ENCODE measurements at regions not wholly inside any gene's neighbourhood (a gene's known extent, or its start where the extent isn't known, plus 50 kb on each side); places are given as distances from the start of the nearest gene placed in this dataset.
A peak's percentile ranks its signal among the peaks of the same experiment; 100 is the strongest.

- Histone ChIP-seq H3K9ac (ENCODE audit: low read length) (no peak overlapping the region), H3K36me3 (ENCODE audit: low read depth, low read length) (no peaks in the 10 kb centered on the region), H3K79me2 (ENCODE audit: low read length) (no peaks in the 10 kb centered on the region), H3K9me2 (replicated peaks; ENCODE audit: low read length) (no peaks in the 10 kb centered on the region), H3K27me3 (ENCODE audit: low read length) (no peaks in the 10 kb centered on the region), H2AFZ (ENCODE audit: low read length) (no peak overlapping the region), H3K9me3 (ENCODE audit: low read length) (peaks cover 48% of the 10 kb centered on the region), H3K4me3 (ENCODE audit: low read length) (no peak overlapping the region), H3F3A (ENCODE audit: low read length, unreplicated experiment) (no peaks in the 10 kb centered on the region), H3K27ac (ENCODE audit: low read length) (no peak overlapping the region), H3K4me1 (ENCODE audit: insufficient read depth, low read length) (no peaks in the 10 kb centered on the region), H4K20me1 (ENCODE audit: low read length) (no peaks in the 10 kb centered on the region), H3K4me2 (ENCODE audit: low read length) (no peak overlapping the region)
- ChIA-PET POLR2A (ENCODE audit: unreplicated experiment) (no interaction called here), CTCF (no interaction called here)
- intact Hi-C loops (cut with micrococcal nuclease): no loop called here
- ATAC-seq (no peak), DNase-seq (no peak)
- TF ChIP-seq EZH2phosphoT487 (IDR thresholded peaks at IDR 0.05; ENCODE audit: borderline replicate concordance, low read length): no peak
- TF ChIP-seq EZH2 (IDR thresholded peaks at IDR 0.05; ENCODE audit: low read length, unreplicated experiment): no peak
- TF ChIP-seq CTCF (conservative IDR thresholded peaks at IDR 0.05; ENCODE audit: low read depth, low read length): no peak
- no TSS peak for BruUV-seq (replicated peaks)
Observed at GRCh38 chr11:82176365-82176764, 557.3 kb downstream of the FAM181B start.

GRCh38 chr11:82174610-82175009 is 559.1 kb downstream of the FAM181B start:
- DNase-seq (no peak), ATAC-seq (no peak)
- H3K4me1 ChIP-seq (ENCODE audit: insufficient read depth, low read length): no peaks in the 10 kb centered on the region
- no peak overlapping the region for H3K4me2 ChIP-seq (ENCODE audit: low read length)
- no peaks in the 10 kb centered on the region for H3K79me2 ChIP-seq (ENCODE audit: low read length)
- H3K36me3 ChIP-seq (ENCODE audit: low read depth, low read length): no peaks in the 10 kb centered on the region
- H2AFZ ChIP-seq (ENCODE audit: low read length): no peak overlapping the region
- ChIA-PET CTCF (no interaction called here), POLR2A (ENCODE audit: unreplicated experiment) (no interaction called here)
- H3K4me3 ChIP-seq (ENCODE audit: low read length): no peak overlapping the region
- no peaks in the 10 kb centered on the region for H3F3A ChIP-seq (ENCODE audit: low read length, unreplicated experiment)
- peaks cover 43% of the 10 kb centered on the region for H3K9me3 ChIP-seq (ENCODE audit: low read length)
- H3K9me2 ChIP-seq (replicated peaks; ENCODE audit: low read length): no peaks in the 10 kb centered on the region
- no peaks in the 10 kb centered on the region for H3K27me3 ChIP-seq (ENCODE audit: low read length)
- no peaks in the 10 kb centered on the region for H4K20me1 ChIP-seq (ENCODE audit: low read length)
- BruUV-seq (replicated peaks): no TSS peak
- H3K9ac ChIP-seq (ENCODE audit: low read length): no peak overlapping the region
- TF ChIP-seq CTCF (conservative IDR thresholded peaks at IDR 0.05; ENCODE audit: low read depth, low read length) (peak; percentile 44; the same call in 1 of the 2 replicates), EZH2phosphoT487 (IDR thresholded peaks at IDR 0.05; ENCODE audit: borderline replicate concordance, low read length) (no peak), EZH2 (IDR thresholded peaks at IDR 0.05; ENCODE audit: low read length, unreplicated experiment) (no peak)
- H3K27ac ChIP-seq (ENCODE audit: low read length): no peak overlapping the region
- intact Hi-C loops (cut with micrococcal nuclease): no loop called here

- no peak for ATAC-seq
- Histone ChIP-seq H2AFZ (ENCODE audit: low read length) (no peak overlapping the region), H3K27me3 (ENCODE audit: low read length) (no peaks in the 10 kb centered on the region), H3K79me2 (ENCODE audit: low read length) (no peaks in the 10 kb centered on the region), H3K9ac (ENCODE audit: low read length) (no peak overlapping the region), H3K36me3 (ENCODE audit: low read depth, low read length) (no peaks in the 10 kb centered on the region), H3K9me3 (ENCODE audit: low read length) (peaks cover 35% of the 10 kb centered on the region), H3K9me2 (replicated peaks; ENCODE audit: low read length) (no peaks in the 10 kb centered on the region), H4K20me1 (ENCODE audit: low read length) (no peaks in the 10 kb centered on the region), H3K4me1 (ENCODE audit: insufficient read depth, low read length) (no peaks in the 10 kb centered on the region), H3F3A (ENCODE audit: low read length, unreplicated experiment) (no peaks in the 10 kb centered on the region), H3K27ac (ENCODE audit: low read length) (no peak overlapping the region), H3K4me2 (ENCODE audit: low read length) (no peak overlapping the region), H3K4me3 (ENCODE audit: low read length) (no peak overlapping the region)
- CTCF ChIA-PET: no interaction called here
- intact Hi-C loops (cut with micrococcal nuclease): no loop called here
- TF ChIP-seq CTCF (conservative IDR thresholded peaks at IDR 0.05; ENCODE audit: low read depth, low read length): no peak
- TF ChIP-seq EZH2 (IDR thresholded peaks at IDR 0.05; ENCODE audit: low read length, unreplicated experiment): no peak
- TF ChIP-seq EZH2phosphoT487 (IDR thresholded peaks at IDR 0.05; ENCODE audit: borderline replicate concordance, low read length): no peak
- BruUV-seq (replicated peaks): no TSS peak
- POLR2A ChIA-PET (ENCODE audit: unreplicated experiment): no interaction called here
- no peak for DNase-seq
Observed at GRCh38 chr11:82146789-82147188, 586.9 kb downstream of the FAM181B start.

All from PC-3 (cell line).